H1 (cell line): ENCODE measurements at regions not wholly inside any gene's neighbourhood (a gene's known extent, or its start where the extent isn't known, plus 50 kb on each side); places are given as distances from the start of the nearest gene placed in this dataset.

Experiments used
- CTCF ChIA-PET: fragments of 300-600 bp; sonication (Branson Sonifier 250); formaldehyde crosslinking; loops from one replicate; lab custom pipeline; 2021; ENCODE audit not compliant: partially characterized antibody; lab: Charles Lee
- POLR2A ChIA-PET: fragments of 300-600 bp; sonication (Branson Sonifier 250); formaldehyde crosslinking; loops from one replicate; lab custom pipeline; 2021; ENCODE audit warnings: inconsistent platforms; ENCODE audit not compliant: partially characterized antibody; lab: Charles Lee
- DNase-seq, 2 experiments: peaks; one replicate each; pipeline versions ENCODE4 v3.0.0 to v3.0.0-alpha.2; 2010 to 2022; ENCODE audit warnings: low spot score in 2 of 2, low read depth in 1 of 2, mixed read lengths in 1 of 2
- FAIRE-seq: peaks from 2 replicates; lab custom pipeline; 2011; peaks lifted over from hg19 to GRCh38; lab: Jason Lieb, UNC
- H2AFZ ChIP-seq: 2 replicates; pipeline ENCODE4 v1.8.1; 2012; ENCODE audit warnings: low read length, inconsistent platforms
- H2AK5ac ChIP-seq: 2 replicates; pipeline ENCODE4 v1.6.1; 2013; ENCODE audit warnings: low read depth, low read length
- H2BK120ac ChIP-seq: replicated peaks from 2 replicates; pipeline ENCODE3; 2013; ENCODE audit warnings: low read depth, low read length, inconsistent platforms
- H2BK12ac ChIP-seq: 2 replicates; pipeline ENCODE4 v1.6.1; 2013; ENCODE audit warnings: low read depth, low read length
- H2BK15ac ChIP-seq: 2 replicates; pipeline ENCODE4 v1.6.1; 2013; ENCODE audit warnings: low read length
- H2BK20ac ChIP-seq: 2 replicates; pipeline ENCODE4 v1.6.1; 2013; ENCODE audit warnings: low read length
- H2BK5ac ChIP-seq: 2 replicates; pipeline ENCODE4 v1.6.1; 2013; ENCODE audit warnings: low read depth, low read length
- H3K14ac ChIP-seq: 2 replicates; pipeline ENCODE4 v1.6.1; 2013; ENCODE audit warnings: inconsistent platforms; ENCODE audit not compliant: insufficient read length
- H3K18ac ChIP-seq: 2 replicates; pipeline ENCODE4 v1.6.1; 2013; ENCODE audit warnings: low read length; ENCODE audit errors: extremely low read depth
- H3K23ac ChIP-seq: 2 replicates; pipeline ENCODE4 v1.6.1; 2013; ENCODE audit warnings: inconsistent platforms; ENCODE audit not compliant: insufficient read length
- H3K23me2 ChIP-seq: 2 replicates; pipeline ENCODE4 v1.6.1; 2013; ENCODE audit warnings: low read depth, low read length
- H3K27ac ChIP-seq: 2 replicates; pipeline ENCODE4 v1.6.1; 2011; ENCODE audit warnings: low read depth, low read length, inconsistent platforms
- H3K27me3 ChIP-seq, 4 experiments: replicated peaks in 1 of 4; 1 replicate in 1 of 4; 2 replicates in 3 of 4; pipeline versions ENCODE4 v1.6.1 to v1.8.1; 2011 to 2013; ENCODE audit warnings: low read length in 3 of 4, mild to moderate bottlenecking in 3 of 4, inconsistent platforms in 2 of 4, mixed read lengths in 2 of 4, moderate library complexity in 1 of 4; ENCODE audit not compliant: control insufficient read depth in 3 of 4, insufficient read depth in 3 of 4; ENCODE audit errors: extremely low read depth in 1 of 4
- H3K36me3 ChIP-seq, 4 experiments: 2 replicates each; pipeline versions ENCODE4 v1.6.1 to v1.8.1; 2011 to 2013; ENCODE audit warnings: mild to moderate bottlenecking in 4 of 4, low read length in 3 of 4, moderate library complexity in 2 of 4, control low read depth in 1 of 4, inconsistent platforms in 1 of 4; ENCODE audit not compliant: insufficient read depth in 4 of 4, control insufficient read depth in 2 of 4
- H3K4ac ChIP-seq: replicated peaks from 2 replicates; pipeline ENCODE3; 2013; ENCODE audit warnings: low read length, low read depth, mixed read lengths, inconsistent platforms; ENCODE audit not compliant: insufficient read length
- H3K4me1 ChIP-seq, 4 experiments: replicated peaks in 1 of 4; 1 replicate in 1 of 4; 2 replicates in 3 of 4; pipeline versions ENCODE4 v1.6.1 to v1.8.1; 2011 to 2013; ENCODE audit warnings: low read length in 3 of 4, inconsistent platforms in 2 of 4, mixed read lengths in 1 of 4; ENCODE audit not compliant: insufficient read depth in 4 of 4, control insufficient read depth in 3 of 4
- H3K4me2 ChIP-seq, 2 experiments: 2 replicates each; pipeline versions ENCODE4 v1.6.1 to v1.8.1; 2011 to 2013; ENCODE audit warnings: low read depth in 2 of 2, low read length in 2 of 2, control low read depth in 1 of 2, inconsistent platforms in 1 of 2, mild to moderate bottlenecking in 1 of 2; ENCODE audit not compliant: insufficient read depth in 1 of 2
- H3K4me3 ChIP-seq, 4 experiments: fragments of 200-600, 300-600 bp in 1 of 4; sonication (generic), shearing (Covaris generic), sonication (Bioruptor Twin) in 1 of 4; 2 replicates each; pipeline versions ENCODE4 v1.5.1 to v1.8.1; 2011 to 2016; ENCODE audit warnings: low read length in 4 of 4, low read depth in 3 of 4, control low read depth in 2 of 4, inconsistent platforms in 2 of 4, mild to moderate bottlenecking in 2 of 4, mixed read lengths in 1 of 4, moderate library complexity in 1 of 4; ENCODE audit not compliant: insufficient read depth in 2 of 4; ENCODE audit errors: extremely low read depth in 1 of 4
- H3K56ac ChIP-seq: replicated peaks from 2 replicates; pipeline ENCODE3; 2013; ENCODE audit warnings: low read depth, mild to moderate bottlenecking, mixed read lengths, low read length, inconsistent platforms; ENCODE audit not compliant: insufficient read length
- H3K79me1 ChIP-seq: 2 replicates; pipeline ENCODE4 v1.6.1; 2013; ENCODE audit warnings: low read depth, low read length, control low read depth
- H3K79me2 ChIP-seq, 2 experiments: 2 replicates each; pipeline versions ENCODE4 v1.6.1 to v1.8.1; 2012 to 2013; ENCODE audit warnings: low read length in 2 of 2, mild to moderate bottlenecking in 2 of 2, inconsistent platforms in 1 of 2; ENCODE audit not compliant: insufficient read depth in 2 of 2, control insufficient read depth in 1 of 2
- H3K9ac ChIP-seq, 4 experiments: replicated peaks in 1 of 4; 1 replicate in 1 of 4; 2 replicates in 3 of 4; pipeline versions ENCODE4 v1.6.1 to v1.8.1; 2011 to 2013; ENCODE audit warnings: low read depth in 3 of 4, low read length in 3 of 4, control low read depth in 2 of 4, mild to moderate bottlenecking in 2 of 4, moderate library complexity in 2 of 4, inconsistent platforms in 1 of 4; ENCODE audit errors: extremely low read depth in 1 of 4
- H3K9me3 ChIP-seq, 2 experiments: 2 replicates each; pipeline versions ENCODE4 v1.6.1 to v1.8.1; 2012 to 2013; ENCODE audit warnings: mild to moderate bottlenecking in 2 of 2, moderate library complexity in 2 of 2, control low read depth in 1 of 2, inconsistent platforms in 1 of 2, low read depth in 1 of 2, low read length in 1 of 2, mixed read lengths in 1 of 2; ENCODE audit not compliant: insufficient read depth in 2 of 2
- H4K20me1 ChIP-seq, 2 experiments: replicated peaks in 1 of 2; 2 replicates each; pipeline versions ENCODE3 to v1.8.1; 2011 to 2013; ENCODE audit warnings: inconsistent platforms in 2 of 2, low read length in 2 of 2, mild to moderate bottlenecking in 1 of 2; ENCODE audit not compliant: insufficient read depth in 2 of 2, control insufficient read depth in 1 of 2
- H4K5ac ChIP-seq: 2 replicates; pipeline ENCODE4 v1.6.1; 2013; ENCODE audit warnings: low read length, low read depth, mixed read lengths, inconsistent platforms; ENCODE audit not compliant: insufficient read length
- H4K8ac ChIP-seq: 2 replicates; pipeline ENCODE4 v1.8.0; 2013; ENCODE audit warnings: mild to moderate bottlenecking, moderate library complexity, low read length, inconsistent platforms; ENCODE audit not compliant: insufficient read depth; ENCODE audit errors: extremely low read depth
- H4K91ac ChIP-seq: replicated peaks from 2 replicates; pipeline ENCODE3; 2013; ENCODE audit warnings: low read length, mixed read lengths, inconsistent platforms; ENCODE audit not compliant: insufficient read length
- SIRT6 ChIP-seq: IDR thresholded peaks from one replicate; pipeline ENCODE4 v1.7.1; 2012; ENCODE audit warnings: low read length, inconsistent platforms

DNA sequence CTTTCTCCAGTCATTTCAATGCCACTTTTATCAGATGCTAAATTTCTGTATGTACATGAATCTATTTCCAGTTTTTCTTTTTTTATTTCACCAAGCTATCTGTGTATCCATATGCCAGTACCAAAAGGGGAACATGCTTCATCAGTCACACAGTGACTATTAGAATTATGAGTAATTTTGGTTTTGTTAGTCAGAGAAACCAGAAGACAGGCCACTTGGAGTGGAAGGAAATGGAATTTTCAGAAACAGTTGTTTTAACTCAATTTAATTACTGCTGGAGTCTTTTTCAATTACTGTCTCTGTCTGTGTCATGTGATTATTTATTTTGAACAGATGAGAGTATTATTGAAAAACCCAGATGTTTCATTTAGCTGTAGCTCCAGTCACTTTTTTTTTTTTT, 84.6 kb upstream of the ANO3 start:
- Histone ChIP-seq H2BK120ac (no peak overlapping the region), H2AFZ (no peak overlapping the region), H2AK5ac (no peak overlapping the region), H3K27ac (no peak overlapping the region), H4K8ac (no peak overlapping the region), H3K4me3 (no peak overlapping the region), H3K23ac (no peak overlapping the region), H3K27me3 (no peaks in the 10 kb centered on the region), H2BK12ac (no peak overlapping the region), H3K79me2 (no peaks in the 10 kb centered on the region), H3K4me2 (no peak overlapping the region), H2BK5ac (no peak overlapping the region), H4K20me1 (no peaks in the 10 kb centered on the region), H3K4me1 (no peaks in the 10 kb centered on the region), H2BK20ac (no peak overlapping the region), H3K36me3 (no peaks in the 10 kb centered on the region), H2BK15ac (no peak overlapping the region), H3K14ac (no peak overlapping the region), H3K4ac (no peak overlapping the region), H3K79me1 (no peaks in the 10 kb centered on the region), H3K18ac (no peak overlapping the region), H4K91ac (no peak overlapping the region), H3K23me2 (no peaks in the 10 kb centered on the region), H3K56ac (no peak overlapping the region), H3K9ac (no peak overlapping the region), H4K5ac (no peak overlapping the region), H3K9me3 (no peaks in the 10 kb centered on the region)
- ChIA-PET POLR2A (no interaction called here), CTCF (no interaction called here)
- no peak for FAIRE-seq
- DNase-seq: no peak
- TF ChIP-seq SIRT6: no peak
